HG02623 (cell line): ENCODE measurements at regions not wholly inside any gene's neighbourhood (a gene's known extent, or its start where the extent isn't known, plus 50 kb on each side); places are given as distances from the start of the nearest gene placed in this dataset.
"Not testable (repeated sequence)": the region's sequence is repeated elsewhere in the genome, so short reads cannot be mapped to it uniquely, and the experiment has no call there.

Source experiments
- ATAC-seq: cut with Tn5 transposase; IDR thresholded peaks from one replicate; pipeline ENCODE4 v1.9.1; 2021; ENCODE audit warnings: moderate library complexity; ENCODE audit not compliant: unreplicated experiment

GRCh38 chr14:82647088-82647810 lies 1113.6 kb upstream of the SEL1L start:
- no peak for ATAC-seq

GRCh38 chr14:82655770-82656169 lies 1122.1 kb upstream of the SEL1L start:
- ATAC-seq, result no peak

GRCh38 chr14:82657186-82657675 lies 1123.6 kb upstream of the SEL1L start:
- ATAC-seq, result no peak

GRCh38 chr14:82661258-82661657 lies 1127.6 kb upstream of the SEL1L start:
- ATAC-seq, result no peak

GRCh38 chr14:82667006-82667405 lies 1133.4 kb upstream of the SEL1L start:
- no peak for ATAC-seq

GRCh38 chr14:82667501-82667900 lies 1133.8 kb upstream of the SEL1L start:
- ATAC-seq, result no peak

GRCh38 chr14:82676403-82676802 lies 1142.8 kb upstream of the SEL1L start:
- ATAC-seq, result no peak

GRCh38 chr14:82689948-82690347 lies 1156.3 kb upstream of the SEL1L start:
- ATAC-seq, result no peak

- ATAC-seq, result not testable (repeated sequence)
These were observed 1157.5 kb upstream of the SEL1L start for GRCh38 chr14:82691191-82691590.

GRCh38 chr14:82694820-82695219 lies 1161.2 kb upstream of the SEL1L start:
- ATAC-seq, result no peak

- no peak for ATAC-seq
These were observed 1170.6 kb upstream of the SEL1L start for GRCh38 chr14:82704218-82704617.

GRCh38 chr14:82710267-82710841 lies 1176.7 kb upstream of the SEL1L start:
- peak; percentile 81 for ATAC-seq

GRCh38 chr14:82719617-82720016 lies 1186.0 kb upstream of the SEL1L start:
- no peak for ATAC-seq

- ATAC-seq, result no peak
These were observed 1186.8 kb upstream of the SEL1L start for GRCh38 chr14:82720431-82720830.

GRCh38 chr14:82720946-82721345 lies 1187.3 kb upstream of the SEL1L start:
- ATAC-seq, result no peak

GRCh38 chr14:82724316-82724715 lies 1190.7 kb upstream of the SEL1L start:
- ATAC-seq, result no peak

GRCh38 chr14:82725213-82725612 lies 1191.6 kb upstream of the SEL1L start:
- ATAC-seq, result no peak

- no peak for ATAC-seq
These were observed 1197.9 kb upstream of the SEL1L start for GRCh38 chr14:82731526-82731925.

GRCh38 chr14:82740547-82740946 lies 1206.9 kb upstream of the SEL1L start:
- no peak for ATAC-seq

- ATAC-seq, result no peak
These were observed 1221.8 kb upstream of the SEL1L start for GRCh38 chr14:82755476-82755875.

GRCh38 chr14:82755923-82756322 lies 1222.3 kb upstream of the SEL1L start:
- ATAC-seq, result no peak

- ATAC-seq, result no peak
These were observed 1224.1 kb upstream of the SEL1L start for GRCh38 chr14:82757776-82758175.

GRCh38 chr14:82759656-82760055 lies 1226.0 kb upstream of the SEL1L start:
- ATAC-seq, result no peak
